CD4-positive, alpha-beta T cell treated with Interleukin-21 for 1 hour (primary cell): ENCODE measurements at regions not wholly inside any gene's neighbourhood (a gene's known extent, or its start where the extent isn't known, plus 50 kb on each side); places are given as distances from the start of the nearest gene placed in this dataset.

Experiments used
- DNase-seq: peaks from one replicate; pipeline ENCODE4 v3.0.0-alpha.2; 2020

DNA sequence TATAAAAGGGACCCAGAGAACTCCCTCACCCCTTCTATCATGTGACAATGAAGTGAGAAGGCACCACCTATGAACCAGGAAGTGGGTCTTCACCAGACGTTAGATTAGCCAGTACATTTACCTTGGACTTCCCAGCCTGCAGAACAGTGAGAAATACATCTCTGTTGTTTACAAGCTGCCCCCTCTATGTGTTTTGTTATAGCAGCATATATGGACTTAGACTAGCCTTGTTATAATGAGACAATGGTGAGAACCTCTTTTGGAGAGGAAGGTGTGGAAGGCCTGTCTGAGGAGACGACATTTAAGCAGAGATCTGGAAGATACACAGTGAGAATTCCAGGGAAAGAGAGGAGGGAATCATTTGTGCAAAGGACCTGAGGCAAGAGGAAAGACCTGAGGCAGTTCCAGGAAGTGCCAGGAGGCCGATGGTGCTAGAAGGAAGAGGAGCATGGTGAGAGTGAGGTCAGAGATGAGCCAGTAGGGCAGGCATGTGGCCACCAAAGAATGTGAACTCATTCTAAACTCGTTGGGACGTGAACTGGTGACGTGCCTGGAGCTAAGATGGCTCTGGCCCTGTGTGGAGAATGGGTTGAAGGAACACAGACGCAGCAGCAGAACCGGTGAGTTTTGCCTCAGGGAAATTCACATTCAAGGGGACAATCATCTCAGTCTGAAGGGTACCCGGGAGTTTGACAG, 98.9 kb upstream of the IRF2BP2 start:
- no peak for DNase-seq

GRCh38 chr1:234707641-234708040, 97.7 kb upstream of the IRF2BP2 start:
- no peak for DNase-seq

DNA sequence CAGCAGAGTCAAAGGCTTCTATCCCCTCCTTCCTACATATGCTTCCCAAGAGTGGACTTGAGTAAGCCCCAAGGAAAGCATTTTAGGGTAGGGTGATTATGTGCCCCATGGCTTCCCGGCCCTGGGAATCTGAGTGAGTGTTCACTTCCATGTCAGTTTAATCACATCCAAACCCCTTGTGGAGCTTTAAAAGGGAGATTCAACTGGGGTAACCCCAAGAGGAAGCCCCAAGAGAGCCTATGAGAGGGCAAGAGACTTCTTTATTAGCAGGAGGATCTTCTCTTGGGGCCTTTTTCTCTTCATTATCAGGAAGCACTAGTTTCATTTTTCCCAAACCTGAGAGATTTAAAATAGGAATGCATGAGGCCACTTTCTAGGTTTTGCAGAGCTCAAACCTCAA, 97.0 kb upstream of the IRF2BP2 start:
- DNase-seq: no peak

DNA sequence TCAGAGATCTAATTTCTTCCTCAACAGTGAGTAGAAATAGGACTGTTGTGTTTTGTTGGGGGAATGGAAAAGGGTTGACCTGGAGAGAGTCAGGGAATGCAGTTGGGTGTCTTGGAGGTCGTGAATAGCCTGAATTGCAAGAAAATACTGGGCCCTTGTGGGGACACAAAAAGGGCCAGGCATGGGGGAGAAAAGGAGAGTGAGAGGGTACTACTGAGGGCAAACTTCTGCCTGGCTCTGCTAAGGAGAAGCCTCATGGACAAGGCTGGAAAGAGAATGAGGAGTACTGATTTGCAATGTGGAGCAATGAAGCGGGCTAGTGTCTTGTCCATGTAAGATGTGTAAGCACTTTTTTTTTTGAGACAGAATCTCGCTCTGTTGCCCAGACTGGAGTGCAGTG, 96.2 kb upstream of the IRF2BP2 start:
- DNase-seq: no peak

DNA sequence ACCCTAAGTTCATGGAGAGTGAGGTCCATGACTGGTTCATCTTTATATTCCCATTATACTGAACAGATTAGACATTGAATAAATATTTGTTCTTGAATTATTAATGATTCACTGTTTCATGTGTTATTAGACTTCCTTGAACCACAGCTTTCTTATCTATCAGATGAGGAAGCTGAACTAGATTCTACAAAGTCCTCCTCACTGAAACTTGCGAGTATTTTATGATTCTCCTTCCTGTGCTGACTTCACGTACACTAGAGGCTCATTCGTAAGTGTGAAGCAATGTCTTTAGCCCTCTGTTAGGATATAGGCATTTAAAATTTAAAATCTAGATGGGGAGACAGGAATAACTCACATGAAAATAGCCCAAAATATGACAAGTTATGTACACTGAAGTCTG, 95.6 kb upstream of the IRF2BP2 start:
- no peak for DNase-seq

DNA sequence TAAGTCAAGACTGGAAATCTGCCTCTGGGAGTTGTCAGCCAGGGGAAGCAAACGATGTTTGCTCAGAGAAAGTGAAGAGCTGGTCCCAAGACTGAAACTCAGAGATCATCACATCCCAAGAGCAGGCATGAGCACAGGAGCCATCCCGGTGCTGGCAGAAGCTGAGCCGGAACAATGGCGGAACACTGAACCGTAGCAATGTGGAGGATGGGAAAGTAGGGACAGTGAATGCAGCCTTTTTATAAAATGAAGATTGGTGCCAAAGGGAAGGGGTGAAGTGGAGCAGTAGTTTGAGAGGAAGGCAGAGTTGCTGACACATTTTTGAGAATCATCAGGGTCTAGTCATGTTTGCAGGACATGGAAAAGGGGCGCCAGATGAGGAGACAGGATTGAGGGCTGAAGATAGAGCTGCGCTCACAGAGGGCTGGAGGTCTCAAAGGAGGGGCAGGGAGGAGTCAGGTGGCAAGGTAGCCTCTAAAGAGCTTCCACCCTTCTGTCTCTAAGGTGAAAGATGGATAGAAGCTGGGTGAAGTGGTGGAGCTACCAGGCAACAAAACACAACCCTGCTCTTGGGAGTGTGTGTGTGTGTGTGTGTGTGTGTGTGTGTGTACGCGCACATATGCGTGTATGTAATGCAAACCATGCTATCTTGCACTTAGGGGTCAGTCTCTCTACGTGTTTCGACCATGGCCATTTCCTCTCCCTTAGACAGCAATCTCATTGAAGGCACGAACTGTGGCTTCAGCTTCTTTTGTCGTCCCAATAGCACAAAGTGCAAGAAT, 94.3 kb upstream of the IRF2BP2 start:
- no peak for DNase-seq

DNA sequence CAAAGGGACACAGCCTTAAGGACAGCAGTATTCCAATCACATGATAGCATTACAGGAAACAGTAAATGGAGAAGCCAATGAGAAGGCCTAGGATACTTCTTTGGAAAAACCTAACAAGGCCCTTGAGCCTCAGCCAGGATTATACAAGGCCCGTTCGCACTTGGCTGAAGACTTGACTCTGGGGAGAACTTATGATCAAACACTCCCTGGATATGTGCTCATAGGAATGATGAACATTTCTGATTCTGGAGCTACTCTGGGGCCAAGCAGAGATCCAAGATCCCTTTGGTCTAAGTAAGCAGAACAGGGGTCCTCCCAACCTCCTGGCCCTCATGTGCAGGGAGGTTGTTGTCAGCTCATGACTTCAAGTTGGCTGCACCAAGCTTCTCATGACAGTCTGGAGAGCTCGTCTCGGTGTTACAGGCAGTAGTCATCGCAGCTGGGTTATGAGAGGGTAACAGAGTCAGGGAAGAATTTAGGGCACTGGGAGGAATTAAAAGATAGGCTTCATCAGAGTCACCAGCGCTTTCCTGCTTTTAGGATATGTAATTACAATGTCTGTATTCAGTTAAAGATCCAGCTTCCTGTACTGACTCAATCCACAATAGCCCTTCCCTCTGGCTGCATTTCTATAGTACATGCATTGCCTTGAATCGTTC, 92.5 kb upstream of the IRF2BP2 start:
- no peak for DNase-seq

- no peak for DNase-seq
These were observed 91.9 kb upstream of the IRF2BP2 start for GRCh38 chr1:234701737-234702341.

GRCh38 chr1:234699795-234700665, 90.1 kb upstream of the IRF2BP2 start:
- no peak for DNase-seq

- no peak for DNase-seq
These were observed 88.7 kb upstream of the IRF2BP2 start for GRCh38 chr1:234698686-234699085.

DNA sequence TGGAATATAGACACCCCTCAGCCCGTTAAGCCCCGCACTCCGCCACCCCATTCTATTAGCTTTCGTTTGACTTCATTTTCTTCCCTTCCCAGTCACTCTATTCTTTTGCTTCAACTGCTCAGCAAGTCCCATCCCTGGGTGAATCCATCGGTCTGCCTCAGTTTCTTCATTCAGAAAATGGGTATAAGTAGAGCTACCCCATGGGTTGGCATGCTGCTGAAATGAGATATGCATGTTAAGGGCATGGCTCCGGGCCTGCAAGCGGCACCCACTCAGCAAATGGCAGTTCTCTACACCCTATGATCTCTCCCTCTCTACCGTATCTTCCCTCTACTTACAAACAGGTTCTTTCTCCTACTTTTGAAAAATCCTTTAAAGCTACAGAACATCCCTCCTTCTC, 87.8 kb upstream of the IRF2BP2 start:
- no peak for DNase-seq

GRCh38 chr1:234697015-234697414, 87.0 kb upstream of the IRF2BP2 start:
- DNase-seq: no peak

DNA sequence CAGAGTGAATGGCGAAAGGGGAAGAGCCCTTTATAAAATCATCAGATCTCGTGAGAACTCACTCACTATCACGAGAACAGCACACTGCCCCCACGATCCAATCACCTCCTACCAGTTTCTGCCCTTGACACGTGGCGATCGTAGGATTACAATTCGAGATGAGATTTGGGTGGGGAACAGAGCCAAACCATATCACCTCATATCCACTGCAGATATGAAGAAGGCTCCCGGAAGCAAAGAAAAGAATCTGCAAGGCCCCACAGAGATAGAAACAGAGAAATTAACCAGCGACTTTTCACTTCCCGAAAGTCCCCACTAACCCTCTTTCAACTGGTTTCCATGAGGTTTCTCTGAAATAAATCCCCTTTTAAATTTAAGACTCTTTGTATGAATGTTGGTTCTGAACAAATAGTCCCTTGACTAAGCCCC, 86.2 kb upstream of the IRF2BP2 start:
- no peak for DNase-seq

- no peak for DNase-seq
These were observed 84.7 kb upstream of the IRF2BP2 start for GRCh38 chr1:234694661-234695060.

DNA sequence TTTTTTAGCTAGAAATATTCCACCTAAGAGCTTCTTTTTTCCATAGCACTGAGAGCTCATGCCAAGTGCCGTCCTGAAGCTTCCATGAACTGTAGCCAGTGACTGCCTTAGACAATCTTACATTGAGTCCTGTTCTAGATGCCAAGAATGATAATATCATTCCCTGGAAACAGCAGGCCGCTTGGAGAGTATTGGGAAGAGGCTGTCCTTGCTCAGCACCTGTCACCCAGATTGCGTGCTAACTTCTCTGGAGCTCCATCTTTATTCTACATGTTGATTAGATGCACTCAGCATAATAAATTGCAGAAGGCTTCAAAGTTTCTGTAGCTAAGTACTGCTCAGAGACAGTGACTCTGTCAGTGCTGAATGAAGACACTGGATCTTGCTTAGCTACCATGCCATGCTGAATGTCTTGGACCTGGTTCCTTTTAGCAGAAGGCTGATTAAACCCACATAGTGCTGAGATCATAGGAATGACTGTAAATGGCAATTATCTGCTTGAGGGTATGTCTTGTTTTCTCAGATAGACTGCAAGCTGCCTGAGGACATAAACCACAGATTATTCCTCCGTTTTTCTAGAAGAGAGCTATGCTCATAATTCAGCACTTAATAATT, 83.1 kb upstream of the IRF2BP2 start:
- no peak for DNase-seq

GRCh38 chr1:234691567-234691966, 81.6 kb upstream of the IRF2BP2 start:
- peak; percentile 10 for DNase-seq

GRCh38 chr1:234690872-234691271, 80.9 kb upstream of the IRF2BP2 start:
- no peak for DNase-seq

- DNase-seq: no peak
These were observed 79.3 kb upstream of the IRF2BP2 start for GRCh38 chr1:234689236-234689635.

DNA sequence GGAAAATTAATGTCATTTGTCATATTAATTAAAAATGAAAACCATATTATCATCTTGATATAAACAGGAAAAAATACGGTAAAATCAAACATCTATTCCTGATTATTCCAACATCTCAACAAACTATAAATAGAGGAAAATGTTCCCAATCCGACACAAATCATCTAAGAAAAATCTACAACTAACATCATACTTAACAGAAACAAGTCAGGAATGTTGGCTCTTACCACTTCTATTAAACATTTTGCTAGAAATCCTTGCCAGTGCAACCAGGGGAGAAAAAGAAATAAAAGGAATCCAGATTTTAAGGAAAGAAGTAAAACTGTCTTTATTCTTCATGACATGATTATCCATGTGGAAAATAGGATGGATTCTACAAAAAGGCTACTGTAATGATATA, 77.0 kb upstream of the IRF2BP2 start:
- DNase-seq: no peak

DNA sequence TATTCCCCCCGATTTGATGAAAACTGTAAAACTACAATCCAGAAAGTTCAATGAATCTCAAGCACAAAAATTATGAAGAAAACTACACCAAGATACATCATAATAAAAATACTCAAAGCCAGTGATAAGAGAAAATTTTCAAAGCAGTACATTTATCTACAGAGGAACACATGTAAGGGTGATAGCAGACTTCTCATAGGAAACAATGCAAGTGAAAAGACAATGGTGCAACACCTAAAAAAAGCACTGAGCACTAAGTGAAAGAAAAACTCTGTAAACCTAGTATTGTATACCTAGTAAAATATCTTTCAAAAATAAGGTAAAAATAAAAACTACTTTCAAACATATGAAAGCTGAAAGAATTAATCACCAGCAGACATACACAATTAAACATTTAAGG, 76.1 kb upstream of the IRF2BP2 start:
- DNase-seq: no peak

- no peak for DNase-seq
These were observed 74.9 kb upstream of the IRF2BP2 start for GRCh38 chr1:234684856-234685255.
